Body of pancreas (tissue), 4 donors: ENCODE measurements at regions not wholly inside any gene's neighbourhood (a gene's known extent, or its start where the extent isn't known, plus 50 kb on each side); places are given as distances from the start of the nearest gene placed in this dataset.

Experiments
- POLR2A ChIP-seq, 3 donors: fragments of 450-650 bp; IDR thresholded peaks; one replicate each; pipeline ENCODE4 v1.6.1; 2016; ENCODE audit warnings: antibody characterized with exemption in 3 of 3, mild to moderate bottlenecking in 2 of 3
- TF ChIP-seq, protein P1 (sequence below), 7 experiments: fragments of 450-650 bp in 4 of 7; fragments of 200-600 bp in 3 of 7; sonication (generic) in 3 of 7; IDR thresholded peaks; one replicate each; pipeline ENCODE4 v1.5.1; 2016 to 2019; ENCODE audit warnings: antibody characterized with exemption in 7 of 7

DNA sequence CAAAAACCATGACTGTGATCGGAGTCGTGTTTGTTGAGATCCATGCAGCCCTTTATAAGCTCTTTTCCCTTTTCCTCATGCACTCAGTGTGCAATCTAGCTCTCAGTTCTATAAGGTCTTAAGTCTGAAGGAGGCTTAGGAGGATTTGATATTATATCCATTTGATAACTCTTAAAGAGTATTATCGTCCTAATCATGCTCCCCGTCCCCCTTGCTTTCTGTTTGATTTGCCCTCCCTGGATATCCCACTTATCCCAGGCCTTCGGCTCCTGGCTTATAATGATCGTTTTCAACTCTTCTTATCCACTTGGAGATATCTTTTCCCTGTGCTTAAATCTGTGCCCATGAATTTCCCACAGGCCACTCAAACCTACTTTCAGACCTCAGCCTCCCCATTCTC is 1917.7 kb upstream of the PIK3C3 start:
- TF ChIP-seq, protein P1, sequence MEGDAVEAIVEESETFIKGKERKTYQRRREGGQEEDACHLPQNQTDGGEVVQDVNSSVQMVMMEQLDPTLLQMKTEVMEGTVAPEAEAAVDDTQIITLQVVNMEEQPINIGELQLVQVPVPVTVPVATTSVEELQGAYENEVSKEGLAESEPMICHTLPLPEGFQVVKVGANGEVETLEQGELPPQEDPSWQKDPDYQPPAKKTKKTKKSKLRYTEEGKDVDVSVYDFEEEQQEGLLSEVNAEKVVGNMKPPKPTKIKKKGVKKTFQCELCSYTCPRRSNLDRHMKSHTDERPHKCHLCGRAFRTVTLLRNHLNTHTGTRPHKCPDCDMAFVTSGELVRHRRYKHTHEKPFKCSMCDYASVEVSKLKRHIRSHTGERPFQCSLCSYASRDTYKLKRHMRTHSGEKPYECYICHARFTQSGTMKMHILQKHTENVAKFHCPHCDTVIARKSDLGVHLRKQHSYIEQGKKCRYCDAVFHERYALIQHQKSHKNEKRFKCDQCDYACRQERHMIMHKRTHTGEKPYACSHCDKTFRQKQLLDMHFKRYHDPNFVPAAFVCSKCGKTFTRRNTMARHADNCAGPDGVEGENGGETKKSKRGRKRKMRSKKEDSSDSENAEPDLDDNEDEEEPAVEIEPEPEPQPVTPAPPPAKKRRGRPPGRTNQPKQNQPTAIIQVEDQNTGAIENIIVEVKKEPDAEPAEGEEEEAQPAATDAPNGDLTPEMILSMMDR (IDR thresholded peaks at IDR 0.05) = no peak
- TF ChIP-seq POLR2A (IDR thresholded peaks at IDR 0.05) = no peak
